ENCODE measurements at regions not wholly inside any gene's neighbourhood (a gene's known extent, or its start where the extent isn't known, plus 50 kb on each side); places are given as distances from the start of the nearest gene placed in this dataset.

DNA sequence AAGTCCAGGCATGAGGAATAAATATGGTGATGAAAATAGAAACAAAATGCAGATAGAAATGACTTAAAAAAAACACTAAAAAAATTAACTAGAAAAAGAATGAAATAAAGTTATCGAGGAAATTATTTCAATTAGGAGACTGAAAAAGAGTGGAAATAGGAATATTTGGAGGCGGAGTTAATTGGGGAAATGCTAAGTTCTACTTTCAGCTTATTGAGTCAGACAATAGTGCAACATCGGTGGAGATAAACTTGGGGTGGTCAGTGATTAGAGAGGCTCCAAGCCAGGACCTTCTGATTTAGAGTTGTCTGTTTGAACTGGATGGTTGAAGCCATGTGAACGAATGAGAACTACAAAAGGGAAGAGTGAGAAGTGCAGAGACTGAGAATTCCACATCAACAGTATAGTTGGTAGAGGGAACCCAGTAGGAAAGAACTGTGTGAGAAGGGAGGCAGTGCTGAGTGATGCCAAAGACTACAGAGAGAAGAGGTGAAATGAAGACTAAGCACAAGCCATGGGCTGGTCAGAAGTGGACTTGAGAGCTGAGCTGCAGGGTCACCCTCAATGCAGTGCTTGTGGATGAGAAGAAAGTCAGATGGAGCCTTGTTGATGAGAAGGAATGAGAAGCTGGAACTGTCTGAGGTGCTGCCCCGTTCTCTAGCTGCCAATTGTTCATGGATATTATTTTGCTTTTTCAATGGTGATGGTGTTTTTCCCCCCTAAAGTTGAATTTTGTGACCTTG, 160.7 kb downstream of the ICE1 start:
- DNase-seq = no peak

DNA sequence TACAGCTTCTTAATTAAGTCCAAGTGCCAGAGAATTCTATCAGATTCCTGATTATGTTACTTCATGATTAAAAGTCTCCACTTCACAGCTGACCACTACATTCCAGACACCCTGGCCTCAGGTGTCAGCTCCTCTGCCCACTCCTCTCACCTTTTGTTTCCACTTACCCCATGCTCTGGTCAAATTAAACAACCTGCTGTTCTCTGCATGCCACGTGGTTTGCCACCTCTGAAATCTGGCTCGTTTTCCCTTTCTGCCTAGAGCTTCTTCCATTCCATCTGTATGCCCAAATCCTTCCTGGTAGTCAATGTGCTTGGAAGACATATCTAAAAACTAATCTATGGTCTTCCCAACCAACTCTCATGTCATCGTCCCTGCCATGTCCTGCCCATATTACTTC, 158.6 kb downstream of the ICE1 start:
- DNase-seq = no peak

DNA sequence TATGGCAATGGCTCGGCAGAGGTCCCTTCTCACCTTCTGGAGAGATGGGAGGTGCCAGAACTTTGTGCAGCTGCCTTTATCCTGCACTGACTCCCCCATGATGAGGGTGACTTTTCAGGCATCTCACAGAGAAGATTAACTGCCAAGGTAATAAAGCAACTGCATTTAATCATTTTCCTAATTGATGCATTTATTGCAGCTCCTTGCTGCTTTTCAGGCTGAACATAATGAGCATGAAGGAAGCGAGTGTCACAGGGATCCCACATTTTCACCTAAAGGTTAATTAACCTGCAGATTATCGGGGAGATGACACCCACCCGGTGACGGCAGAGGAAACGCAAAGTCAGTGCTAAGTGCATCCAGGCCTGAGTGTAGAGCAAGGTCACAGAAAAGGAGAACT, 154.3 kb downstream of the ICE1 start:
- DNase-seq = no peak

DNA sequence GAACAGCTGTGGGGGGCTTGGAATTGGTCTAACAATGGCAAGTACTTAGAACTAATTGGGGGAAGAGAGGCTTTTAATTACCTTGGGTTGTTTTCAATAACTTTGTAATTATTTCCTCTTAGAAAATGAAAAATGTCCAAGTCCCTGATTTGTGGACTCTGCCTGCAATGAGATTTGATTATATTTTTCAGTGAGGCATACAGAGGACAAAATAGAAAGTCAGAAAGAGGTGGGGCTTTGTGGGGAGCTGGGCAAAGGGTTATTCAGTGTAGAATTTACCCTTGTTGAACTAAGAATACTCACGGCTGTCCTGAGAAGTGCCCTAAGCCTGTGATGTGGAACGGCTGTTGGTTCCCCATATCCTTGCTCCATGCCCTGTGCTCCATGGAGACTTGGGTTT, 153.0 kb downstream of the ICE1 start:
- DNase-seq = no peak

DNA sequence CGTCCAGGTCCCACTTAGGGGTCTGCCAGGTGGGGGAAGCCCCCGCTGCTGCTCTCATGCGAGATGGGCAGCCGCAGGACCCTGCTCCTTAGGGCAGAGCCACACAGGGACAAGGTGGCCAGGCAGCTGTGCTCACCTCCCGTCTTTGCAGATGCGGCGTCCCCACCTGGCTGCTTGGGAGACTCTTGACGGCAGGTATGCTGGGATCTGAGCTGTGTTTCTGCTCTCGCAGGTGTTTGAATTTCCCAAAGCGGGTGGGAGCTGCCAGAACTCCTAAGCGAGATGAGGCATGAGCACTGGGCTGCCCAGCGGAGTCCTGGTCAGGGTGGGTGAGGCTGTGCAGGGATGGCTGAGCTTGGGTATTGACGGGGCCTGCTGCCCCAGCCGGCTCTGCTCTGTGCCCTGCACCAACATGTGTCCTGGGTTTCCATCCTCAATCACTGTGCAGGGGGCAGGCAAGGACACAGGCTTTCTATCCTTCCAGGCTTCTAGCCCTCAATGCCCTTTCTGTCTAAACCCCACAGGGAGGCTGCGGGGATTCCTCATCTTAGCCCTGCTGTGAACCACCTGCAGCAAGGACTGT, 151.4 kb downstream of the ICE1 start:
- no peak for DNase-seq

DNA sequence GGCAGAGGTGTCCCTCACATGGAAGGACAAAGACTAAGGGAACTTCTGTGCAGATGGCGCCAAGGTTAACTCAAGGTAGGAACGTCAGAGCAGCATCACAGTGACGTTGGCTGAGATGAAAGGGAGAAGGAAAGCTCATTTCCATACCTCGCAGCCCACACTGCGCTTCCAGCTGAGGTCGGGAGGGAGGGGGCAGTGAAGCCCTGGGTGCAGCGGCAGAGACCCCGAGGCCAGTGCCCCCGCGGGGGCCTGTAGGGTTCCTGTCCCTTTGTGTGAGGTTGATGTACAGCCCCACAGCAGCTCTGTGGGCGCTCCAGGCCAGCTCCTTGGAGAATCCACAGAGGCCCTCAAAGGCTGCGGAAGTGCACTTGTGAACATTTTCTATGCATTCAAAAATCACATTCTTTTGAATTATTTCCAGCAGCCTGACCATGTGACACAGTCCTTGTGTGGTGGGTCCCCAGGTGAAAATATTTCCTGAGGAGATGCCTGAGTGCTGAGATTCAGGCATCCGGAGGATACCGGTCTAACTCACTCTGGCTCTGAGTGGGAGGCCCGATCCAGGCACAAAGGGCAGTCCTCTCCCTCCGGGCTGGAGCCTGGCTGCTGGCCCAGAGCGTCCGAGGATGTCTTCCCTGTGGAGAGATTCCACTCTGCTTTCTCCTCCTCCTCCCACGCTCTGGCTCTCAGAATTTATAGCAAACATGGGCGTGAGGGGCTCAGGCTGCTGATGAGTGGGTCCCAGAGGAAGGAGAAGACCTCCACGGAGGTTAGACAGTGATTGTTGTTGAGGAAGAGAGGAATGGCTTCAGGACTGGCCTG, 150.7 kb downstream of the ICE1 start:
- DNase-seq = no peak

DNA sequence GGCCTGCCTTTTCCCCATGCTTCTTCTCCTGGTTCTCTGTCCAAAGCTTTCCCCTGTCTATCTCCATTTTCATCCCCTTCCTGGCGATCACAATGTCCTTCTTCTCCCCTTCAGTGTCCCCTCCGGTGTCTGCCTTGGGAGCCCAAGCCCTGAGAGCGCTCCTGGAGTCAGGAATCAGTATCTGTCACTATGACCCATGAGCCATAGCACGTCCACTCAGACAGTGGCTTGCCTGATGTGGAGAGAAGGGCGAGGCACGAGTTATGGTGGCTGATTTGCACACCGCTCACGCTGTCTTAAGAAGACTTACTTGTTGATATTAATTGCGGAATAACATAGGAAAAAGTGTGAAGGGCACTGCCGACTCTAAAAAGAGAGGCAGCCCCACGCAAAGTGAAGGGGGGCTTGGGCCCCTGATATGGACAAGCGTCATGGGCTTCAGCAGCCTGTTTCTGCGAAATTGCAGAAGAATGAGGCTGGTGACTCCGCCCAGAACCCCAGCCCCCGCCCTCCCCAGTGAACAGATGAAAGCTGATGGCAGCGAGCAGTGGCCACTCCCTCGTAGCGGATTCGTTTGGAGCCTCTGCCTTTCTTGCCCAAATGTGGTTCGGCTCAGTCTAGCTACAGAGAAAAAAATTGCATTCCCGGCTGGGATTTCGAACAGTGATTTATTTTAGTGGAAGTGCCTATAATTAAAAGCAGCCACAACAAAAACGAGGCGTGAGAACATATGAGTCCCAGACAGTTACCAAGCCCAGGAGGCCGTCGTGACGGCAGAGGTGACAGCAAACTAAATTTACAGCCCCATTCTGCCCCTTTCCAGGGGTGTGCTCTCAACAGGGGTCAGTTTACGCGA, 149.8 kb downstream of the ICE1 start:
- no peak for DNase-seq

DNA sequence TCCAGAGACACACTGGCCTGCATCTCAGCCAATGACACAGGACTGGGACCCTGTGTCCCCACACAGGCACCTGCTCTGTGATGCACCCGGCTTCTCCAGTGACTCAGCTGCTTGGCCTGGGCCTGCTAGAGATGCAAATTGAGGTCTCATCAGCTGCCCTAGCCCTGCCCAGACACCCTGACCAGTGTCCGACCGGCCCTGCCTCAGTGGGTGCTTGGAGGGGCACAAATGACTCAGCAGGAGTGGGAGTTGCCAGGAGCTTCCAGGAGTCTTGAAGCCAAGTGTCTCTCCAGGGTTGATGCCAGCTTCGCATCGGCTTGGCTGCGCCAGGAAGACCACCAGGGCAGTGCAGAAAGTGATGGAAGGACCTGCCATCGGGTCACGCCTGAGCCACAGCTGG, 148.2 kb downstream of the ICE1 start:
- no peak for DNase-seq

DNA sequence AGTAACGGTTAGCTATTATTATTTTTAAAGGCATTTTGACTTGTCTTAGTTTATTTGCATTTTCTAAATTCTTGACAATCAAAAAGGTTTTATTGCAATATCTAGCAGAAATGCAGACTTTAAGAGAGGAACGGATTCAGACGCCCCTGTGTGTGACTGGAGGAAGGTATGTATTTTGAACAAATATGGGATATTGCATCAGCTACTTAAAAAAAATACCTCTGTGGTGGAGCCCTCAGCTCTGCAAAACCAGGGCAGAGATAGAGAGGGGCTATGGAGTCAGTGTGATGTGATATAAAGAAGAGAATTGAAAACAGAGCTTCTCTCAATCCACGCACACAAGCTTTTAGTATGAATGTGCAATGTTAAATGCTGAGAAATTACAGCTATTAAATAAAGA, 142.4 kb downstream of the ICE1 start:
- DNase-seq = no peak

DNA sequence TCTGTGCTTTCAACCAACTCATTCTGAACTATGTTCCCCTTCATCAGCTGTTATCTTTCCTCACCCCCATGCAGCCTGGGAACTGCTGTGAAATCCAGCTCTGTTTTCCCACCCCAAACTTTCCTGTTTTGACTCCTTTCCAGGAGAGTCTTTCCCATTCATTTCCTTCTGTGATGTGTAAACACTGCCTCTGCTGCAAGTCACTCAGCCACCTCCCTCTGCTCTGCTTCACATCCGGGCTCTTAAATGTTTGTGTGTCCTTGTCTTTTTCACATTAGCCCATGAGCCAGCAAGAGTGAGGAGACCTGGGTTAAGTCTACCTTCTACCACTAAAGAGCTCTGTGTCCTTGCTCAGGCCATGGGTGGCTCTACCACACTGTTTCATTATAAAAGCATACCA, 137.5 kb downstream of the ICE1 start:
- DNase-seq = no peak

DNA sequence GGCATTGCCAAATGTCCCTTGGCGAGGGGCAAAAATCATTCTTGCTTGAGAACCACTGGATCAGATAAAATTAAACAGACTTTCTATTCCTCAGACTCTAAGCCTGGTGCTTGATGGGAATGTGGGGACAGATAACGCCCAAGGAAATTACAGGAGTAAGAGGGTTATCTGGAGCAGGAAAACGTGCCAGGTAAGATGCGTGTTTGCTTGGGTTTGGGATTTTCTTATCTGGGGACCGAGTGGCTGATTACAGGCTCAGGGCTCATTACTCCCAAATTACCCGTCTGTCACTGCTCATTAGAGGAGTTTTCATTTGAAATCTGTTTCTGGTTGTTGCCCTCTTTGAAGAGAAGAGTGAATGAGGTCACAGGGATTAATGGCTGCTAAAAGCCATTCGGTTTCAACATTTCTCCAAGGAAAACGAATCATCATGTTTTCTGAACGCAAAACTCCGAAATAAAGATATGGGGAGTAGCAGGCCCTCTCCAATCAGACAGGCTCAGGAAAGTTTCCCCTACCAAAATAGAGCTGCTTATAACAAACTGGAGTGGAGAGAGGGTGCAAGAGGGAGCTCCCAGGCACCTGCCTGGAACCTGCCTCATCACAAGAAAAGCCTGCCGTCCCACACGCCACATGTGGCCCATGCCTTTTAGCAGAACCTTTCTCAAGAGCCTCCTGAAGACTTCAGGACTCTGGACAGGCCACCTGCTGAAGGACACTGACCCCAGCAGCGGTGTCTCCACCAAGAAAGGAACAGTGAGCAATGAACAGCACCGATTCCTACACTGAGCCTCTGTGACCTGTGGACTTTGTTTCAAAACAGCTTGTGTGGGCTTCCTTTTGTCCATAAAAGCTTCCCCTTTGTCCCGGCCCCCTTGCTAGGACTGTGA, 136.4 kb downstream of the ICE1 start:
- DNase-seq = no peak

DNA sequence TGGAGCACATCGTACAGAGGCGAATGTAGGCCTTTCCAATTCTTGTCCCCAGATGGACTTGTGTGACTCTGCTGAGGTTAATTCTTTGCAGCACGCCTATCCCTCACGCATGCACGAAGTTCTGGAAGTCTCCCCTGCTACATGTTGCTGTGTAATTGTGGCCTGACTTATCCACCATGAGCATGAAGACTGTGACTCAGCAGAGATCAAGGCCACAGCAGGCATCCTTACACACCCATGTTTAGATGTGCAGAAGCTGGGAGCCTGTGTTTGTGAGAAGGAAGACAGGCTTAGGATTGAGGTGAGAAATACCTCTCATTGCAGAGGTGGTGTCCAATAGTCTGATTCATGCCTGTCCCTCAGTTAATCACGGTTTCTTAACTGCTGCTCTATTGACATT, 135.6 kb downstream of the ICE1 start:
- no peak for DNase-seq

DNA sequence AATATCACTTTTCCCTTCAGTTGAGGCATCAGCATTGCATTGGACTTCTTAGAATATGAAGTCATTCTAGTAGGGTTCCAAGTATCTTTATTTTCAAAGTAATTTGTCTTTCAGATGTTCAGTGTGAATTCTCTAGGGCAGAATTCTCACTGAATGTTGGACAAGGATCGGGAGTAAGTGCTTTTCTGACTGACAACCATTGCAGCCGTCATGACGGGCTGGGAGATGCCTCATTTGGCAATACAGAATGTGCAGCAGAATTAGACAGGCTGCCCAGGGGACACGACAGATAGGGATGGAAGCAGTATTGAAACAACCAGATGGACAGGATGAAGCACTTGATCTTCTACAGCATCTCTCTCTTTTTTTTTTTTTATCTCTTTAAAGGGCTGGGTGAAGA, 129.0 kb downstream of the ICE1 start:
- no peak for DNase-seq

DNA sequence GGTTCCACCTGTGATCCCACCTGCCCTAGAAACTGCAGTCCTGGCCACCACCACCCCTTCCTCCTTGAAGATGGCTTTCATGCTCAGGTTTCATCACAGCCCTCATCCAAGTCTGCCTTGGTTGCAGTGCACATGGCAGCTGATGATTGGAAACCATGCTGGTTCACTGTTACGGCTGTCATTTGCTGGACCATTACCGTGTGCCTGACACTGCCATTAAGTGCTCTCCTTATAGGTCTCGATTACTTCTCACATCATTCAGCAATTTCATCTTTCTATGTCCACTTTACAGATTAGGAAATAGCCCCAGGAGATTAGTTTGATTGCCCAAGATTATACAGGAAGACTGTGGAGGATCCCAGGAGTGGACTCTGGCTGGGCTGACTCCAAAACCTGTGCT, 123.9 kb downstream of the ICE1 start:
- DNase-seq = no peak

DNA sequence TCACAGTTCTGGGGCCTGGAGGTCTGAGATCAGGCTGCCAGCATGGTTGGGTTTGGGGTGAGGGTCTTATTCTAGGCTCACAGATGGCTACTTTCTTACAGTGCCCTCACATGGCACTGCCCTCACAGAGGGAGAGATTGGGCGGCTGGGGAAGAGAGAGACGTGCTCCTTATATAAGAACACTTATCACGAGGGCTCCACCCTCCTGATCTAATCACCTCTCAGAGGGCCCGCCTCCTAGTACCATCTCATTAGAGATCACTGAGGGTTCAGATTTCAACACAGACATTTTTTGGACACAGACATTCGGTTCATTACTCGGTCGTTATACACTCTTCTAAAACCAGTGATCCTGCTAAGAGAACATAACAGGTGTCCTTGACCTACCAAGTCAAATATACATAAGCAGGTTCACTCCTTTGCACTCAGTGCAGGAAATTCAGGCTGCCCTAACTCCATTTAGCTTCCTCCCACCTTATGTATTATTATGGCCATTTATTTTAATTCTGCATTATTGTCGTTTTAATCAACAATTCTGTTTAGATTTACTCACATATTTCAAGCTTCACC, 121.7 kb downstream of the ICE1 start:
- no peak for DNase-seq

DNA sequence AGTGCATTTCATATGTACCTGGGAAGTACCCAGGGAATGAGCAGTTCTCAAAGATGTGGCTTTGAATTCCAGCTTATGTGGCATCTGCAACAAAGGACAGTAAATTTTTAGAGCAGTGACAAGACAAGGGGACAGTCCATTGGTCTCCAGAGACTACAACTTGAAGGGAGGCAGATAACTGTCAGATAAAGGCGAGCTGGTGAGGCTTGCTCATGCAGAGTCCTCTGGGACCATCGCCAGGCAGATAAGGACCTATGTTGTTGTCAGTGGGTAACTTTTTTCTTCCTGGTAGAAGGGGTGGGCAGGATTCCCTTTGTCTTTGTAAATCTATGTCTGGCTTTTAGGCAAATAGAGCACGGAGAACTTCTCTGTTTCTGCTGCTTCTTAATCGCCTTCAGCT, 120.2 kb downstream of the ICE1 start:
- no peak for DNase-seq

DNA sequence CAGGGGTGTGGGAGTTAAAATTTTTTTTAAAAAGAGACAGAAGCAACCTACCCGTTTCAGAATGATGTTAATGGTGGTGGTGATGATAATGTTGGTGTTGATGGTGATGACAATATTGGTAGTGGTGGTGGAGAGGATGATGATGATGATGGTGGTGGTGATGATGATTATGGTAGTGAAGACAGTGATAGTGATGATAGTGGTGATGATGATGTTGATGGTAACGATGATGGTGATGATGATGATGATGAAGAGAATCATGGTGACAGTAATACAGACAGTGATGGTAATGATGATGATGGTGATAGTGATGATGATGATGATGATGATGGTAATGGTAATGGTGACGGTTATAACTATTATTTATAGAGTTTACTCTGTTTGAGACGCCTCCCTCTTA, 117.6 kb downstream of the ICE1 start:
- DNase-seq = no peak
